DMS114 treated with DMSO at 0.1 percent for 48 hours (cell line): ENCODE measurements at regions not wholly inside any gene's neighbourhood (a gene's known extent, or its start where the extent isn't known, plus 50 kb on each side); places are given as distances from the start of the nearest gene placed in this dataset.
"Not testable (repeated sequence)": the region's sequence is repeated elsewhere in the genome, so short reads cannot be mapped to it uniquely, and the experiment has no call there.

Experiments
- DNase-seq: peaks from one replicate; lab custom pipeline; 2025; ENCODE audit not compliant: unreplicated experiment; lab: John Stamatoyannopoulos, UW

DNA sequence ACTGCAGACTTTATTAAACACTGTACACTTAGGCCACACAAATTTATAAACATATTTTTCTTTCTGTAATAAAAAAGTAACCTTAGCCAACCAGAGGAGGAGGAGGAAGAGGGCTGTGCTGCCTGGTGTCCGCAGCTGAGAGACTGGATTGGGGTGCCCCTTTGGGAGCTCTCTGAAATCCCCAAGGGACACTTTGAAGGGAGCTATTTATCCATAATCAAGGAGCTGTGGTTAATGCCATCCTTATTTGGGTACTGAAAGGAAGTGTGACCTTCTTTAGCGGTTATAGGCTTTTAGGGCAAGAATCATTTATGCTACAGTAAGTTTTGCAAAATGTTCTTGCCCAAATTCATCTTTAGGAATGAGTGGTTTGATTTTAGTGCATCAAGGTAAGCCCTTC is 125.8 kb downstream of the RASSF10 start:
- DNase-seq = no peak

DNA sequence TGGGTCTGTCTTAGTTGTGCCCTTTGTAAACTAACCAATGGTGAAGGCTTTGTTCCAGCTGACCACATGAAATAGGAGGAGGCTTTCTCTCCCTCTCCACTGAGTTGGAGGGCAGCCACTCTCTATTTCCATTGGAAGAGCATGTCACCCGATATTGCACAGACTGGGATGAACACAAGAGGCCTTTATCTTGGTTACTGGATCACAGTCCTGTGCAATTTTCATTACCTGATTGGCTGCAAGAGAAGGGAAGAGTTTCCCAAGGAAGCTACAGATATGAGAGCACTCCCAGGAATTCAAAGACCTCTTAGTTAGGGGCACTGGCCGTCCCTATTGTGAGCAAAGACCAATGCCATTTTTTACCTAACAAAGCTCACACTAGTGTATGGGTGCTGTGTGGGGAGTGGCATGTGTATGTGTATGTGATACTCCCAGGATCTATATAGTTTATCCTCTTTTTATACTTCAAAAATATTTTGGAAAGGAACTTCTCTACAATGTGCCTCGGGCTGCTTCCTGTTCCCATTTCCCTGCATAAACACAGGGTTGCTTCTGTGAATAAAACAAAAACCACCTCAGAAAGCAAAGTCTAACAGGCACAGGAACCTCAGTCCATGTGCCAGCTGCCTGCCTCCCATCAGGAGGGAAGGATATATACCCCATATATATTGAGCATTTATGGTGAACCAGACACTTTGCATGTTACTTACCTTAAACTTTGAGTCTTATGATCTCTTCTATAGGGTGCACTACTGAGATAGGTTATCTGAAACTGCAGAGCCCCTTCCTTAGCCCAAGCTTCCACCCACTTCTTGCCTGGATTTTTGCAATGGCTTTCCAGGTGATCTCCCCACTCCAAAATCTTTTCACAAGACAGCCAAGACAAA is 126.5 kb downstream of the RASSF10 start:
- DNase-seq = no peak

DNA sequence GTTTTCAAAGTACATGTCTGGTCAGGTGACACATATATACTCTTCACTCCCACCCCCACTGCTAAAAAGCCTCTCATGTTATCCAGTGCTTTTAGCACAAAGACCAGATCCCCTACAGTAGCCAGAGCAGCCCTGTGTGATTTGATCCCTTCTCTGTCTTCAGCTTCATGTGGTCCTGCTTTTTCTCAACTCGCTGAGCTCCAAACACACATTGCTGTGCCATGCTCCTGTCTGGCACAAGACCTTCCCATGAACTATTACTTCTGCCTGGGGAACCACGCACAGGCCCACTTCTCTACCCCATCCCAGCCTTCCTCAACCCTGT is 127.1 kb downstream of the RASSF10 start:
- DNase-seq = no peak

DNA sequence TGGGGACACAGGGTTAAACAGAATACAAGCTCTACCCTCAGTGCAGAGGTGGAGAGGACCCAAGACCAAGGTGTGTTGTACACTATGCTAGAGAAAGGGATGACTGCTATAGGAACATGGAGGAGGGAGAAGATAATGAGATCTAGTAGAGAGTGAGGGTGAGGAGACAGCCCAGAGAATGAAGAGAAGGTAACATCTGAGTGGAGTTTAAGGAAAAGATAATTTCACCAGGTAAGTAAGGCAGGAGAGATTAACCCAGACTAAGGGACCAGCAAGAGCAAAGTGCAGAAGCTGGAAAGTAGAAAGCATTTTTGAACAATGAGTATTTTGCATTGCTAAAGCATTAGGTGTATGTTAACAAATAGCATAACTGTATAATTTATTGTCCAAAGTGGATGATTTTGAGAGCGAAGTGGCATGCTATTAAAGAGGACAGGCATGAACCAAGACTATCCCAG is 128.8 kb downstream of the RASSF10 start:
- DNase-seq = no peak

DNA sequence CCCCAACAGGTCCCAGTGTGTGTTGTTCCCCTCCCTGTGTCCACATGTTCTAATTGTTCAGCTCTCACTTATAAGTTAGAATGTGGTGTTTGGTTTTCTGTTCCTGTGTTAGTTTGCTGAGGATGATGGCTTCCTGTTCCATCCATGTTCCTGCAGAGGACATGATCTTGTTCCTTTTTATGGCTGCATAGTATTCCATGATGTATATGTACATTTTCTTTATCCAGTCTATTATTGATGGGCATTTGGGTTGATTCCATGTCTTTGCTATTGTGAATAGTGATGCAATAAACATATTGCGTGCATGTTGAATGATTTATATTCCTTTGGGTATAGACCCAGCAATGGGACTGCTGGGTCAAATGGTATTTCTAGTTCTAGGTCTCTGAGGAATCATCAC is 130.0 kb downstream of the RASSF10 start:
- not testable (repeated sequence) for DNase-seq

DNA sequence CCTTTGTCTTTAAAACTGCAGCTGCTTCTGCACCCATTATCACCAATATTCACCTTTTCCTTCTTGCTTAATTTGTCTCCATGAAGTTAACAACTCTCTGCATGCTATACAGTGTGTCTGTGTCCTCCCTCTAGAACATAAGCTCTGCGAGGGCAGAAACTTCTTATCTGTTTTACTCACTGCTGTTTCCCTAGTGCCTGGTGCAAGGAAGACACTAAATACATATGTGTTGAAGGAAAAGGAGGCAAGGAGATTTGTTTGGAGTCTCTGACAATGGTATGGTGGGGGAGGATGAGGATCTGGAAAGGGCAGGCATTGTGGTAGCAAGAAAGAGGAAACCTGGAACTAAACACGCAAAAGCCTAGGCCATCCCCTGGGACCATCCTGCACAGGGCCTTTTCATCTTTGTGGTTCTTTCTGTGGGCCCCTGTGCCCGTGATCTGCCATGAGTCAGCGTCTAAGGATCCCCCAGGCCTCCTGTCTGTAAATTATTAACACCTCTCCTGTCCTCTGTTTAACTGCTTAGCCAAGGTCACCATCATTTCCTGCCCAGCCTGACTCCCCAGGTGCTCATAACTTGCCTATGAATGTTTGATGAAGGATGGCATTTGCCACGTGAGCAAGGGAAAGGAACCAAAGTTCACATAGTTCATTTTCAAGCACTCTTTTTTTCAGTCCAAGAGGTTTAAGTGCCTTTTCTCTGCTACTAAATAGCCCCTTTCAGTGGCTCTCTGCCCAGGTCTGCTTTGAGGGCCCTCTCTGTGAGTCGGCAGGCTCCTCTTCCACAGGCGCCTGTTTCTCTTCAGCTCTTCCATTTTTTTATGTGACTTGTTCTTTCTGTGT is 131.1 kb downstream of the RASSF10 start:
- no peak for DNase-seq

DNA sequence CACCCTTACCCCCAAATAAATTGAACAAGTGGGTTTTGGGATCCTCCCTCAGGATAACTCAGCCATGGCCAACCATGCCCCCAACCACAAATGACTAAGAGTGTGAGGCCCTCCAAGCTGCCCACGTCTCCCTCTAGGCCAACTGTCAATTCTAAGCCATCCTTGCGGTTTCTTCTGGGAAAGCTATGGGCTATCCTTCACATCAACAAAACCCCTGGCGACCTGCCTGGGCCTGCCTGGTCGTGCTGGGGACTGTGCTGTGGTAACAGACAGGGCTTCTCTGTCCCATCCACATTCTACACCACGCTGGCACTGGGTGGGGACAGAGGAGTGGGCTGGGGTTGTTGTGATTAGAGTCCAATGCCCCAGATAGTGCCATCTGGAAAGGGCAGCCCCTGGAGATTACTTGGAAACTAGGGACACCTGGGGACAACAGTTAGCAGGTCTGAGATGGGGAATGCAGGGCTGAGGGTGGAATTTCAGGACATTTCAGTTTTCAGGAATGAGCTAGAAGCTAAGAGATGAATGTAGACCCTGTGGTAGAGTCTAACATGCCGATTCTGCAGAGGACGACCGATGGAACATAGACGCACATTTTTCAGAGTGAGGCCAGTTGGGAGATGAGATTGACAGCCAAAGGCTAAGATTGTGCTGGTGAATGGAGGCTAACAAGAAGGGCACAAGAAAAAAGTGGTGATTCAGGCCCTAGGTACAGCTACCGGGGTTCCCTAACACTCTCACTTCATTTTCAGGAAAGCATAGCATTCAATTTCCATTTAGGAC is 131.9 kb downstream of the RASSF10 start:
- DNase-seq = no peak

DNA sequence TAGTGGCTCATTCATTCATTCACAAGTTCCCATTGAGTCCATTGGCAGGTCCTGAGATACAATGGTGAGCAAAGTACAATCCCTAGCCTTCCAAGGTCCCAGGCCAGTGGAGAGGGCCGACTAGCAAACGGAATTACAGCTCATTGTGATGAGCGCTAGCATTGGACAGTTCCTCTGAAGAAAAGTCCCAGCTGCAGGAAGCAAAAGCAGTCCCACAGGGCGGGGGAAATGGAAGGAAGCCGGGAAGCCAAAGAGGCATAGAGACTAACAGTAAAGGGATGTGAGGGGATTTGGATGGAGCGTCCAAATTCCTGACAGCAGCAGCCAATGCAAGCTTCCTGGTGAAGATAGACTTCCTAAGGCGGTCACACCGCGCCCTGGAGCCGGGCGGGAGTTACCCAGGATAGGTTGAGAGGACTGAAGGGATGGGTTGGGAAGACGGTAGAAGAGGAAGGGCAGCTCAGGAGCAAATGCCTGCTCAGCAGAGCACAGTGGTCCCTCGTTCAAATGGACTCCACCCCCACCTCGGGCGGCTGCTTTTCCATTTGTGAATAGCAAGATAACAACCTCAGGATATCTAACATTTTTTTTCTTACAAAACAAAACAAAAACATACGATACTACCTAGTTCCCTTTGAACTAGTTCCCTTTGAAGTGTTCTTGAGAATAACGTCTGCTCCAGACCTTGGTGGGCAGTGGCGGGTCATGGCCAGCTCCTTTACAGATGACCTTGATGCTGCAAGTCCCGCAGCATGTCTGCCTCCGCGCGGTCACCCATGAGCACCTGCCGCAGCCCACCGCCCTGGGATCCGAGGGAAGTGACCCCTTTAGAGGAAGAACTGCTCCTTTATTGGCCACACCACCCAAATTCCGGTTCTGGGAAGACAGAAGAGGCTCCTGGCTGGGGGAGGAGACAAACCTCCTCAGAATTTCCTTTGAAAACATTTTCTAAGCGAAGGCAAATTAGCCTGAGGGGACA is 132.9 kb downstream of the RASSF10 start:
- no peak for DNase-seq

DNA sequence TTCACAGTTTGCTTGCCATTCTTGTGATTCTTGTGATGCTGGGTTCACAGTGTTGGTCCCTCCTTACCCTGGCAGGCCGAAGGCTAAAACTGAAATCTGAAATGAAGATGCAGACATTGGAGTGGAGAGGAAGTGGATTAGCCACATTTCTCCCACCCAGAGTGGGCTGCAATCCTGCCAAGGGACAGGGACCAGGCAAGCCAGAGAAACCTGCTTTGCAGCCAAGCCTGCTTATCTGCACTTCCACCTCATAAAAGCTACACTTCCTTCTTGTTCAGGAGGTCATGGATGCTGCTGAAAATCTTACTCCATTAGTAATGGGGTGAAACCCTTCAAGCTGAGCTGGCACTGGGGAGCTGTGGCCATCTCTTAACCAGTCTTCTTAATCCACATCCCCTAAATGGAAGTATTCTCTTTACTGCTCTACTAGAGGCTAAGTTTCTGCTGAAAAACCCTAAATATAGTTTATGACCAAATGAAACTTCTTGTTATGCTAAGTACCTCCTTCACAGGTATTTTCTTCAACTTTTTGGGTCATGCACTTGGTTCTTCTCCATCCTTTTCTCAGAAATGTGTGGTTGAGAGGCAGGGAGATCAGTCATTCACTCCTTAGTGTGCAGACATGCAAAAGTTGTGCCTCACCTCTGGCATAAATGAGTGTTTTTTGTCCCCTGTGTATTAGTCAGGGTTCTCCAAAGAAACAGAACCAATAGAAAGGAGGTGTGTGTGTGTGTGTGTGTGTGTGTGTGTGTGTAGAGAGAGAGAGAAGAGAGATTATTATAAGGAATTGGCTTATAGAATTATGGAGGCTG is 133.9 kb upstream of the BMAL1 start:
- no peak for DNase-seq

DNA sequence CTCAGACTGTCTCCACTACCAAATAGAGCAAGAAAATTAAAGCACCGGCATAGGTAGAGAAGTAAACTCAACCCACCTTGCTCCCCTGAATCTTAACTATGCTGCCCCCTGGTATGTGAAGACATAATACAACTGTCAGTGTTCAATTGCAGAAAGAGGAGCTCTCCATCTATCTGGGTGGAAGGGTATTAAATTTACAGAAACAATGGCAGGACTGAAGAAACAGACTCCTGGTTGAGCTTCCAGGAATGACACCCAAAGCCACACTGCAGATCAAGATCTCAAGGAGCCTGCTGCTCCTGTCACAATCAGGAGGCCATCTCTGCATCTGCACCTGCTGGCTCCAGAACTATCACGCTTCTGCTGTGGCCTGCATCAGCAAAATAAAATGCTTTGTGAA is 132.1 kb upstream of the BMAL1 start:
- no peak for DNase-seq

DNA sequence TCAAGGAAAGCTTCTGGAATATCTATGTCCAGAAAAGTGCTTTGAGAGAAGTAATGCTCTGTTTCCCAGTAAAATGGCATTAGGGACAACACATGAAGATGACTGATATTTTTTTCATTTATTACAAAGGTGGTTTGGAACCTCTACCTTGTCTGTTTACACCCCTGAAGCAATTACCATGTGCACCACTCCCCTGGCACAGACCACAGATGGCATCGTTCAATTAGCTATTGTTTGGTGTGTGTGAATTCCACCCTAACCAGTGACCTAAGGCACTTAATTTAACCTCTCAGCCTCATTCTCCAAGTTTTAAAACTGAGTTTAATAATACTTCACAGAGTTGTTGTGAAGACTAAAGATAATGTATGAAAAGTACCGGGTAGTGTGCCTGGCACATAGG is 127.6 kb upstream of the BMAL1 start:
- no peak for DNase-seq

DNA sequence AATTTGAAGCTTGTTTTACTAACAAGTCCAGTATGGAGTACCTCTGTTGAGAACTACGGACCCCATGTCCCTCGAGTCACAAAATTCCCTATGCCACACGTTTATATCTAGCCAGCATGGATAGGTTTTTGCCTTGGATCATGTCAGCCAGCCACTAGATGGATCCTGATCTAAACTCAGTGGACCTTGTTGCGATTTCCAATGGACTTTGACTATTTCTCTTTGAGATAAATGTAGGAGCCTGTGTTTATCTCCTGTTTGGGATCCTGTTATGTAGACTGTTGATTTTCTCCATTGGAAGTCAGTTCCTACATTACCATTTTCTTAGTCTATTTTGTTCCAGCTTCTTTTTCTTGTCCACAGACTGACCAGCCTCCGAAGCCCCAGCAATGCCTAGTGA is 127.1 kb upstream of the BMAL1 start:
- DNase-seq = no peak

DNA sequence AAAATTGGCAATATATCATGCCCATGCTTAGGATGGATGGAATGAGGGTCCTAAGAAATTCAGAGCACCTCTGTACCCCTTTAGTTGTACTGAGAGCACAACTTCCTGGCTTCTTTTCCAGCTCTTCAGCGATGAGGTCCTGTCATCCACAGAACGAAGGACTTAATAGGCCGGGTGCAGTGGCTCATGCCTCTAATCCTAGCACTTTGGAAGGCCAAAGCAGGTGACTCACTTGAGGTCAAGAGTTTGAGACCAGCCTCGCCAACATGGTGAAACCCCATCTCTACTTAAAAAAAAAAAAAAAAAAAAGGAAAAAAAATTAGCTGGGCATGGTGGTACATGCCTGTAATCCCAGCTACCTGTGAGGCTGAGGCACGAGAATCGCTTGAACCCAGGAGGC is 125.3 kb upstream of the BMAL1 start:
- no peak for DNase-seq

DNA sequence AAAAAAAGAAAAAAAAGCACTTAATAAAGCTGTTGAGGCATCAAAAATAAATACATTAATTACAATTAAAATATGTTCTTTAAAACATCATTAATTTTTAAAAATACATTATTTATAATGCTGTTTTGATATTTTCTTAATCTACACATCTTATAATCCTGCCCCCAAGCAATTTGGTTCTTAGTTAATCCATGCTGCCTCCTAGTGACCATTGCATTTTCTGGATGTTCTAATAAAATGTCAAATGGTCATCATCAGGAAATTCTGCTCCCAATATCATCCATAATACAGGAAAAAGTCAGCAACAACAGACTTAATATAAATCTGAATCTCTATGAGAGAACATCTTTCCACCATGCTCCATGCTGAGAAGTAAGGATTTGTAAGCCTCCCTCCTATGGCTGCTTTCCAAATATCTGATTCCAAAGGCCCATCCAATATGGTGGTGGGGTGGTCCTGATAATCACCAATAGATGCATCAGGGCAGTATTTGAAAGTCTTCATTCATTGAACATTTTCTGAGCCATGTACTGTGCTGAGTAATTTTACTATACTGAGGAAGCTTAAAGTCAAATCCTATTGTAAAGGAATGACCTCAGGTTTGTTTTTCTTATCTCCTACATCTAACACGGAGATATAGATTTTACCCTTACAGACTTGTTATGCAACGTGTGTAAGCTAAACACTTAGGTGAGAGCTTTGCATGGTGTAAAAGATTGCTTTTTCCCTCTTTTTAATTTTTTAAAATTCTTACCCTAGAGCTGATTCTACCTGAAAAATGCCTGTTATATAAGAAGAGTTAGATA is 124.7 kb upstream of the BMAL1 start:
- no peak for DNase-seq

DNA sequence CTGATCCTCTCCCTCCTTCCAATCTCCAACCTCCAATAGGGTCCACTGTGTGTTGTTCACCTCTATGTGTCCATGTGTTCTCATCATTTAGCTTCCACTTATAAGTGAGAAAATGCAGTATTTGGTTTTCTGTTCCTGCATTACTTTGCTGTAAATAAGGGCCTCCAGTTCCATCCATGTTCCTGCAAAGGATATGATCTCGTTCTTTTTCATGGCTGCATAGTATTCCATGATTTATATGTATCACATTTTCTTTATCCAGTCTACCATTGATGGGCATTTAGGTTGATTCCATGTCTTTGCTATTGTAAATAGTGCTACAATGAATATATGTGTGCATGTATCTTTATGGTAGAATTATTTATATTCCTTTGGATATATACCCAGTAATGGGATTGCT is 123.2 kb upstream of the BMAL1 start:
- not testable (repeated sequence) for DNase-seq

DNA sequence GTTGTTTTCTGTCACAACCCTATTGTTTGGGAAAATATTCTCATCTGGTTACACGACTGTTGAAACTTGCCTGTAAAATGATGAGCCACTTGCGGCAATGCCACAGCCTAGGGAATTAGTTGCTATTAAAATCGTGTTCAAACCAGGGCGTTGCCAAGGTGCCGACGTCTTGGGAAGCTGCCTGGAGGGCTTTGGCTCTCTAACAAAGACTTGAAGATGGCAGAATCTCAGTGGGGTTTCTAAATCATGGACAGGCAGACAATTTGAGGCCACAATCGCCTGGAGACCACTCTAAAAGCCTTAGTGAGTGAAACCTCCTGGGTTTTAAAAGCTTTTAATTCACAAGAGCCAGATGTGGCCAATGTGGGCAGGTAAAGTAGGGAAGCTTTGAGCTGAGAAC is 117.2 kb upstream of the BMAL1 start:
- no peak for DNase-seq

DNA sequence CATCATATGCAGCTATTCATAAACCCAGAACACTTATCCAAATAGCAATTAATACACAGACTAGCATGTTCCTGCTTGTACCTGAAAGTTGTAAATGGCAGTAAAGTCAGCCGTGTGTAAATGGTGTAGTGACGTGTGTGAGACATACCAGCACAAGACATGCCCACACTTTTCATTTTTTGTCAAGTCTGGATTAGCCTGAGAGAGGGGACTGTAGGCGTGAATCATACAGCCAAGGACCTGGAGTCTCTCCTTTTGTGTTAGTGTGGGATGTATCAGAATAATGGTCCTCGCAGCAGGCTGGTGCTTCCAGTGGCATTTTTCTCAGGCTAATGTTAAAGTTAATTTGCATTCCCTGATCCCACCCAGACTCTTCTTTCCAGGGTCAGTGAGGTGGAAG is 116.8 kb upstream of the BMAL1 start:
- DNase-seq = no peak

DNA sequence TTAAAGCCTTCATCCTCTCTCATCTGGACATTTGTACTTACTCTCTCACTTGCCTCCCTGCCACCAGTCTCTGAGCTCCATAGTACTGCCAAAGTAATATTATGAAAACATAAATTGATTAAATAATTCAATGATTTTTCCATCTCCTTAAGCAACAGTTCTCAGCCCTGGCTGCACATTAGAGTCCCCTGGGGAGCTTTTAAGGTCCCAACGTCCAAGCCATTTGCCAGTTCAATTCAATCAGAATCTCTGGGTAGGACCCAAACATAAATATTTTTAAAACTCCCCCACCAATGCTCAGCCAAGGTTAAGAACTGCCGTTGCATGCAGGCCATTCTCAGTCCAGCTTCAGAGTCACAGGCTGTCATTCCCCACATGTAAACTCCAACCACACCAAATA is 114.4 kb upstream of the BMAL1 start:
- DNase-seq = no peak

DNA sequence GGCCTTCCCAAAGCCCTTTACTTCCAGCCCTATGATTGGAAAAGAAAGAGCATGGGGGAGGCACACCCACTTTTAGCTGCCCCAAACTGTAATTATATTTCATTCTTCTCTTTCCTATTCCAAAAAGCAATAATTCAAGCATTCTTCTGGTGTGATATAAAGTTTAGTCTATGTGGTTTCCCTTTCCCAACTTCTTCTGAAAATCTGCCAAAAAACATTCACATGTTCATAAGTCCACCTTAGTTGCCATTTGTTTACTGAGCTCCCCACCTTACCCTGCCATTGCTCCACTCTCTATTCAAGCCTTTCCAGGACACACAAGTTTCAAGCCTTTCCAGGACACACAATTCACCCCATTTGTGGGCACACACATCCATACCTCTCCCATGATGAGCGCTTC is 111.6 kb upstream of the BMAL1 start:
- no peak for DNase-seq
